ENCODE measurements at regions not wholly inside any gene's neighbourhood (a gene's known extent, or its start where the extent isn't known, plus 50 kb on each side); places are given as distances from the start of the nearest gene placed in this dataset.

- TF ChIP-seq CTCF (IDR thresholded peaks at IDR 0.05): no peak
- TF ChIP-seq EZH2 (IDR thresholded peaks at IDR 0.05): no peak
- TF ChIP-seq EZH2phosphoT487 (IDR thresholded peaks at IDR 0.05): no peak
Measured at GRCh38 chr3:191695131-191695814, 234.3 kb downstream of the PYDC2 start.

All from neural progenitor cell (in vitro differentiated cells).